Activated CD8-positive, alpha-beta T cell treated with anti-CD3 and anti-CD28 coated beads for 36 hours (primary cell): ENCODE measurements at regions not wholly inside any gene's neighbourhood (a gene's known extent, or its start where the extent isn't known, plus 50 kb on each side); places are given as distances from the start of the nearest gene placed in this dataset.

ENCODE experiments used
- ATAC-seq: fragments of 200-7000 bp; cut with Tn5 transposase; one replicate; pipeline ENCODE4 v1.10.0; 2021; ENCODE audit warnings: mild to moderate bottlenecking, moderate library complexity
- CTCF ChIA-PET: fragments of 350-600 bp; sonication (Branson Sonifier 250); formaldehyde crosslinking; loops from one replicate; lab custom pipeline; 2021; ENCODE audit warnings: antibody characterized with exemption; lab: Charles Lee
- POLR2A ChIA-PET: fragments of 350-600 bp; sonication (Branson Sonifier 250); formaldehyde crosslinking; loops from one replicate; lab custom pipeline; 2021; ENCODE audit warnings: antibody characterized with exemption; lab: Charles Lee
- DNase-seq: peaks from one replicate; pipeline ENCODE4 v3.0.0-alpha.2; 2020
- H3K27ac Mint-ChIP-seq: one replicate; pipeline ENCODE4 v1.8.0; 2021; ENCODE audit warnings: mild to moderate bottlenecking, mixed read lengths
- H3K27me3 Mint-ChIP-seq: one replicate; pipeline ENCODE4 v1.8.0; 2021; ENCODE audit warnings: mixed read lengths
- H3K36me3 Mint-ChIP-seq: one replicate; pipeline ENCODE4 v1.8.0; 2021; ENCODE audit warnings: low read depth, mixed read lengths
- H3K4me1 Mint-ChIP-seq: one replicate; pipeline ENCODE4 v1.8.0; 2021; ENCODE audit warnings: low read depth, mixed read lengths
- H3K4me3 Mint-ChIP-seq: one replicate; pipeline ENCODE4 v1.8.0; 2021; ENCODE audit warnings: mild to moderate bottlenecking, moderate library complexity, mixed read lengths
- H3K9me3 Mint-ChIP-seq: one replicate; pipeline ENCODE4 v1.8.0; 2021; ENCODE audit warnings: mixed read lengths
- intact Hi-C: fragments of 100-400 bp; cut with micrococcal nuclease; formaldehyde crosslinking; loops from one replicate; pipeline ENCODE4 v1.10.0; 2022
- TF ChIP-seq, protein P1 (sequence below): fragments of 200-600 bp; IDR thresholded peaks from one replicate; pipeline ENCODE4 v1.8.0; 2022; ENCODE audit warnings: antibody characterized with exemption, mild to moderate bottlenecking

DNA sequence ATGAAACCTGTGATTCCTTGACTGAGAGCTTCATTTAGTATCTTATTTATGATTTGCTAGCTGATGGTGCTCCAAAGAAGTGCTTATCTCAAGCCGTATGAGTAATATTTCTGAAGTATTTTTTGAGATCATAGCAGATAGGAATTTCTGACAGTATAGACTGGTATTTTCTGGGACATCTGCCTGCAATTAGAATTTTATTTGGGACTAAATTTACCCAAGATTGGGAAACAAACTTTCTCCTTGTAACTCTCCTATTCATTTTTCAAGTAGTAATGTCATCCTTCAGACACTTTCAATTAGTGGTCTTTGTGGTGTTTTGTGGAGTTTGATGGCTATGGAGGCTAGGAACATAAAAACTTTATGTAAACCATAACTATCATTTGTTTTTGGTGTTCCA, 597.2 kb upstream of the ZP4 start:
- Mint-ChIP-seq H3K9me3 (no peaks in the 10 kb centered on the region), H3K4me1 (no peaks in the 10 kb centered on the region), H3K36me3 (no peaks in the 10 kb centered on the region), H3K4me3 (no peak overlapping the region), H3K27ac (no peak overlapping the region), H3K27me3 (no peaks in the 10 kb centered on the region)
- POLR2A ChIA-PET, result no interaction called here
- TF ChIP-seq, protein P1, sequence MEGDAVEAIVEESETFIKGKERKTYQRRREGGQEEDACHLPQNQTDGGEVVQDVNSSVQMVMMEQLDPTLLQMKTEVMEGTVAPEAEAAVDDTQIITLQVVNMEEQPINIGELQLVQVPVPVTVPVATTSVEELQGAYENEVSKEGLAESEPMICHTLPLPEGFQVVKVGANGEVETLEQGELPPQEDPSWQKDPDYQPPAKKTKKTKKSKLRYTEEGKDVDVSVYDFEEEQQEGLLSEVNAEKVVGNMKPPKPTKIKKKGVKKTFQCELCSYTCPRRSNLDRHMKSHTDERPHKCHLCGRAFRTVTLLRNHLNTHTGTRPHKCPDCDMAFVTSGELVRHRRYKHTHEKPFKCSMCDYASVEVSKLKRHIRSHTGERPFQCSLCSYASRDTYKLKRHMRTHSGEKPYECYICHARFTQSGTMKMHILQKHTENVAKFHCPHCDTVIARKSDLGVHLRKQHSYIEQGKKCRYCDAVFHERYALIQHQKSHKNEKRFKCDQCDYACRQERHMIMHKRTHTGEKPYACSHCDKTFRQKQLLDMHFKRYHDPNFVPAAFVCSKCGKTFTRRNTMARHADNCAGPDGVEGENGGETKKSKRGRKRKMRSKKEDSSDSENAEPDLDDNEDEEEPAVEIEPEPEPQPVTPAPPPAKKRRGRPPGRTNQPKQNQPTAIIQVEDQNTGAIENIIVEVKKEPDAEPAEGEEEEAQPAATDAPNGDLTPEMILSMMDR, result no peak
- no peak for DNase-seq
- intact Hi-C loops, result no loop called here
- CTCF ChIA-PET, result no interaction called here
- no peak for ATAC-seq

DNA sequence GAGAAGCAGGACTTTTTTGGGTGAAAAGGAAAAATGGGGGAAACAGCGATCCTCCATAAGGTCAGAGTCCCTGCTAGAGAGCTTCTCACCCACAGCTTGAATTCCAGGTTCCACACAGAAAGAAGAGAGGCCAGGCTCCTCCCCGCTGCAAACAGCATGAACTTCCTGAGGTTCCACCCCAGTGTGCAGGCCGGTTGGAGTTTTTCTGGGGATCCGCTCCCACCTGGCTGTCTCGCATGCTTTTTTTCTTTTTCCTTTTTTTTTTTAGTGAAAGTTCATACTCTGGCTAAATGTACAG, 595.1 kb upstream of the ZP4 start:
- no peaks in the 10 kb centered on the region for H3K36me3 Mint-ChIP-seq
- H3K27ac Mint-ChIP-seq, result no peak overlapping the region
- no peaks in the 10 kb centered on the region for H3K27me3 Mint-ChIP-seq
- intact Hi-C loops, result no loop called here
- TF ChIP-seq, protein P1, result no peak
- no peak for ATAC-seq
- no peak overlapping the region for H3K4me3 Mint-ChIP-seq
- H3K9me3 Mint-ChIP-seq, result no peaks in the 10 kb centered on the region
- no peaks in the 10 kb centered on the region for H3K4me1 Mint-ChIP-seq
- DNase-seq, result no peak
- CTCF ChIA-PET, result no interaction called here
- POLR2A ChIA-PET, result interaction anchor here (0.6 kb wide), 1 partner anchor 758 kb away, joined by 3 read pairs; no protein-coding TSS in a partner anchor

DNA sequence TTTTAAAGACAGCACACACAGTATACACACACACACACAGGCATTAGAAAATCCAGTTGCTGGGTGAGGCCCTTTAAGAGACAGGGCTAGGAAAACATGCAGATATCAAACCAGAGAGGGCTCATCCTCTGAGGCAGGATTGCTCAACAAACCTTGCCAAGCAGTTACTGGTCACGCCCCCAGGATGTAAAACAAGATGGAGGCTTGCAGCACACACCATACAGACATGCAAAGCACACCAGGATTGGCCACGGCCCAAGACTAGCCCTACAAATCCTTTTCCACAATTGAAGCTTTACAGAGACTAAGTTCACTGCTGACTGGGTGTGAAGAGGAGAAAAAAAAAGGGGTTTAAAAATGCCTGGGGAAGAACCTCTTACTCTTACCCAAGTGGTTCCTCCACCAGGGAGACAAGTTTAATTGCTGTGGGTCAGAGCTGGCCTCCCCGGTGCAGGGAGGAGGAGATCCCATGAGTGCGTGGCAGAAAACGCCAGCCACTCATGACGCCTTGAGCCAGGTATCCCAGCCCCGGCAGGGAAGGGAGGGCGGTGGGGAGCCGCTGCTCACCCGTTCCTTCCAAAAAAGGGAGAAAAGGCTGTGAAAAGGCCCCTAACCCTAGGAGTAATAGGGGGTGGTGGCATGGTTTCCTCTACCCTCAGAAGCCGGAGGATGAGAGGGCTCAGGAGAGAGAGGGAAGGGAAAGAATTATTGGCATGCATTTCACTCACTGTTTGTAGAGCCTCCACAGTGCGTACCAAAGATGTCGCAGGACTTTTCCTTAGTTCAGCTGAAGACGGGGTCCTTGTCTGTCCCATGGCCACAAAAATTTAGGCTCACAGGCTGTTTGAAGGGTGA, 594.6 kb upstream of the ZP4 start:
- ATAC-seq, result no peak
- CTCF ChIA-PET, result no interaction called here
- Mint-ChIP-seq H3K9me3 (no peaks in the 10 kb centered on the region), H3K36me3 (no peaks in the 10 kb centered on the region), H3K27me3 (no peaks in the 10 kb centered on the region), H3K4me3 (no peak overlapping the region), H3K27ac (no peak overlapping the region), H3K4me1 (no peaks in the 10 kb centered on the region)
- intact Hi-C loops, result no loop called here
- TF ChIP-seq, protein P1, result no peak
- no peak for DNase-seq
- POLR2A ChIA-PET, result interaction anchor here (0.6 kb wide), 1 partner anchor 757 kb away, joined by 3 read pairs; no protein-coding TSS in a partner anchor

DNA sequence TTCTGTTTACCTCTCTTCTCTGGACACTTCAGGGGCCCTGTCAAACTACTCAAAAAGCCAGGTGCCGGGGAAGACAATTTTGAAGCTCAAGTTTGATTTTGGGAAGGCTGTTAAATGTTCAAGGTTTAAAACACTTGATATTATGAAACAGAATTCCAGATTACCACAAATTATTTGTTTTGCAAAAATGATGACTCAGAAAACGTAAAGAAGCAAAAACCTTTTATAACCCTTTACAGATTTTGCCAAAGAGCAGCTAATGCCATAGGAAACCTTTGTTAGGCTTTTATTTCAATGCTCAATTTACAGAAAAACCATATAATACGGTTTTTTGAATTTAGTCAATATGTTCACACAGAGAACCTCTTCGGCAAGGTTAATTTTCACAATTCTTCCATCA, 593.4 kb upstream of the ZP4 start:
- ATAC-seq, result no peak
- no peak overlapping the region for H3K27ac Mint-ChIP-seq
- H3K4me3 Mint-ChIP-seq, result no peak overlapping the region
- TF ChIP-seq, protein P1, result no peak
- H3K36me3 Mint-ChIP-seq, result no peaks in the 10 kb centered on the region
- ChIA-PET CTCF (no interaction called here), POLR2A (no interaction called here)
- H3K27me3 Mint-ChIP-seq, result no peaks in the 10 kb centered on the region
- no peak for DNase-seq
- H3K4me1 Mint-ChIP-seq, result no peaks in the 10 kb centered on the region
- H3K9me3 Mint-ChIP-seq, result no peaks in the 10 kb centered on the region
- intact Hi-C loops, result no loop called here

DNA sequence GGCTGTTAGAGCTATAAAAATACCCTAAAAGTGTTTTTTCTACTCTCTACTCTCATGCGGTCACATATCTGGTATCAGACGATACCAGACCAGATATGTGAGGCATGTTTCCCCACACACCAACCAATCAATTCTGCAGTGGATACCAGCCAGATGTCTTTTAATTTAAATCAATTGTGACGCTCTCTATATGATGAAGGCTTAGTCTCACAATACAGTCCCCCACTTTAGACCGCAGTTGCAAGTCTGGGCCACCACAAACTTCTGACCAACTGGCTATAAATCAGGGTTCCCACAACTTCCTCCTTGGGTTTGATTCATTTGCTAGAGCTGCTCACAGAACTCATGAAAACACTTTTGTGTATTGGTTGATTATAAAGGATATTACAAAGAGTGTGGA, 586.1 kb upstream of the ZP4 start:
- Mint-ChIP-seq H3K36me3 (no peaks in the 10 kb centered on the region), H3K27me3 (no peaks in the 10 kb centered on the region), H3K4me3 (no peak overlapping the region)

More for the DNA sequence above, 586.1 kb upstream of the ZP4 start:
- no peaks in the 10 kb centered on the region for H3K4me1 Mint-ChIP-seq
- intact Hi-C loops, result no loop called here
- TF ChIP-seq, protein P1, result no peak
- ATAC-seq (no peak), DNase-seq (no peak)
- H3K27ac Mint-ChIP-seq, result no peak overlapping the region
- POLR2A ChIA-PET, result no interaction called here
- no peaks in the 10 kb centered on the region for H3K9me3 Mint-ChIP-seq
- CTCF ChIA-PET, result no interaction called here
